GM23248 (cell line): ENCODE measurements at regions not wholly inside any gene's neighbourhood (a gene's known extent, or its start where the extent isn't known, plus 50 kb on each side); places are given as distances from the start of the nearest gene placed in this dataset.

ENCODE experiments used
- EZH2 ChIP-seq: fragments of 200-600 bp; sonication (generic); IDR thresholded peaks from 2 replicates; pipeline ENCODE4 v1.6.1; 2018; ENCODE audit warnings: antibody characterized with exemption, mild to moderate bottlenecking; ENCODE audit not compliant: insufficient read depth, poor library complexity, severe bottlenecking
- EZH2phosphoT487 ChIP-seq: fragments of 200-600 bp; sonication (generic); IDR thresholded peaks from 2 replicates; pipeline ENCODE4 v1.6.1; 2018; ENCODE audit warnings: antibody characterized with exemption, moderate library complexity, mild to moderate bottlenecking, low read depth; ENCODE audit not compliant: insufficient read depth

- no peak for TF ChIP-seq EZH2
- TF ChIP-seq EZH2phosphoT487, result no peak
Observed at GRCh38 chr4:13782231-13782630, 154.7 kb upstream of the BOD1L1 start.
